Lung (tissue), 11 donors: ENCODE measurements at regions not wholly inside any gene's neighbourhood (a gene's known extent, or its start where the extent isn't known, plus 50 kb on each side); places are given as distances from the start of the nearest gene placed in this dataset.

ENCODE experiments used
- ATAC-seq: fragments of 200-7000 bp; cut with Tn5 transposase; one replicate; pipeline ENCODE4 v1.9.1; 2020; ENCODE audit warnings: moderate number of reproducible peaks; ENCODE audit not compliant: insufficient read depth, low FRiP score
- DNase-seq, 3 donors: peaks; one replicate each; pipeline ENCODE4 v3.0.0-alpha.2; 2013 to 2017
- H3K27ac ChIP-seq, 2 donors: one replicate each; pipeline ENCODE4 v1.5.1; 2013; ENCODE audit warnings: mild to moderate bottlenecking in 2 of 2, moderate library complexity in 2 of 2, control low read depth in 1 of 2, inconsistent platforms in 1 of 2, low read depth in 1 of 2, low read length in 1 of 2
- H3K27me3 ChIP-seq, 3 donors: one replicate each; pipeline ENCODE4 v1.5.1; 2013; ENCODE audit warnings: low read length in 2 of 3; ENCODE audit not compliant: control insufficient read depth in 3 of 3, insufficient read depth in 3 of 3
- H3K36me3 ChIP-seq, 4 donors: one replicate each; pipeline ENCODE4 v1.5.1; 2013; ENCODE audit warnings: low read length in 4 of 4, mild to moderate bottlenecking in 1 of 4, moderate library complexity in 1 of 4; ENCODE audit not compliant: control insufficient read depth in 4 of 4, insufficient read depth in 4 of 4
- H3K4me1 ChIP-seq, 5 donors: one replicate each; pipeline ENCODE4 v1.5.1; 2013; ENCODE audit warnings: low read length in 5 of 5, mild to moderate bottlenecking in 2 of 5, moderate library complexity in 1 of 5; ENCODE audit not compliant: control insufficient read depth in 5 of 5, insufficient read depth in 5 of 5
- H3K4me3 ChIP-seq: one replicate; pipeline ENCODE4 v1.5.1; 2013; ENCODE audit warnings: mild to moderate bottlenecking, control low read depth, moderate library complexity
- H3K9ac ChIP-seq, 2 donors: one replicate each; pipeline ENCODE4 v1.5.1; 2013; ENCODE audit warnings: low read length in 2 of 2, control low read depth in 1 of 2; ENCODE audit not compliant: insufficient read depth in 1 of 2
- H3K9me3 ChIP-seq, 4 donors: one replicate each; pipeline ENCODE4 v1.5.1; 2013; ENCODE audit warnings: low read length in 3 of 4, mild to moderate bottlenecking in 1 of 4, moderate library complexity in 1 of 4; ENCODE audit not compliant: control insufficient read depth in 4 of 4, insufficient read depth in 3 of 4
- WGBS, 2 donors: extraction: QIAGEN DNeasy Blood & Tissue Kit; methylation state at CpG; one replicate each; pipeline ENCODE4 v1.1.7; 2013; 5-methylcytosine and 5-hydroxymethylcytosine counted together
- TF ChIP-seq, protein P1 (sequence below): IDR thresholded peaks from 2 replicates; pipeline ENCODE4 v1.5.1; 2012; ENCODE audit warnings: mild to moderate bottlenecking; ENCODE audit errors: control extremely low read depth, extremely low read depth
- donor health status: control.
- donor health status: control.
- donor health status: Bipolar disorder and iron deficiency.
- donor health status: healthy.
- donor health status: DM: yes; HTN: yes; CAD: no.

DNA sequence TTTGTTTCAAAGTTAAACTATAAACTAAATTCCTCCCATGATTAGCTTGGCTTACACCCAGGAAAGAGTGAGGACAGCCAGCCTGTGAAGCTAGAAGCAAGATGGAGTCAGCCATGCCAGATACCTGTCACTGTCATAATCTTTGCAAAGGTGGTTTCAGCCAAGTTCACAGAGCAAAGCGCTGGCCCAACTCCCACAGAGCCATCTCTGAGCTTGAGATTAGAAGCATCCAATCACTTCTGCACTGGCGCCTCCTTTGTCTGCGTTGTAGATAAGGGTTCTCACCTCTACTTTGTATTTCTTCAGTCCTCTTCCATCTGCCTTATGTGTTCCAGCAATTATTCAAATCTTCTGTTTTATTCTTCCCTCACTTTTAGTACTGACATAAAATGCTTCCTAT lies 119.4 kb upstream of the ACO1 start:
- no peaks in the 10 kb centered on the region for H3K27me3 ChIP-seq
- no peak for ATAC-seq

GRCh38 chr9:32278991-32279390 lies 105.5 kb upstream of the ACO1 start:
- no peak overlapping the region for H3K27ac ChIP-seq
- H3K9ac ChIP-seq = no peak overlapping the region
- TF ChIP-seq, protein P1, sequence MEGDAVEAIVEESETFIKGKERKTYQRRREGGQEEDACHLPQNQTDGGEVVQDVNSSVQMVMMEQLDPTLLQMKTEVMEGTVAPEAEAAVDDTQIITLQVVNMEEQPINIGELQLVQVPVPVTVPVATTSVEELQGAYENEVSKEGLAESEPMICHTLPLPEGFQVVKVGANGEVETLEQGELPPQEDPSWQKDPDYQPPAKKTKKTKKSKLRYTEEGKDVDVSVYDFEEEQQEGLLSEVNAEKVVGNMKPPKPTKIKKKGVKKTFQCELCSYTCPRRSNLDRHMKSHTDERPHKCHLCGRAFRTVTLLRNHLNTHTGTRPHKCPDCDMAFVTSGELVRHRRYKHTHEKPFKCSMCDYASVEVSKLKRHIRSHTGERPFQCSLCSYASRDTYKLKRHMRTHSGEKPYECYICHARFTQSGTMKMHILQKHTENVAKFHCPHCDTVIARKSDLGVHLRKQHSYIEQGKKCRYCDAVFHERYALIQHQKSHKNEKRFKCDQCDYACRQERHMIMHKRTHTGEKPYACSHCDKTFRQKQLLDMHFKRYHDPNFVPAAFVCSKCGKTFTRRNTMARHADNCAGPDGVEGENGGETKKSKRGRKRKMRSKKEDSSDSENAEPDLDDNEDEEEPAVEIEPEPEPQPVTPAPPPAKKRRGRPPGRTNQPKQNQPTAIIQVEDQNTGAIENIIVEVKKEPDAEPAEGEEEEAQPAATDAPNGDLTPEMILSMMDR = no peak
- H3K4me3 ChIP-seq = no peak overlapping the region
- DNase-seq (no peak), ATAC-seq (no peak)
- no peaks in the 10 kb centered on the region for H3K27me3 ChIP-seq
- peaks cover 0 to 3% (median 2%) of the 10 kb centered on the region in 4 donors for H3K9me3 ChIP-seq
- H3K36me3 ChIP-seq = no peaks in the 10 kb centered on the region
- H3K4me1 ChIP-seq = no peaks in the 10 kb centered on the region

More for the DNA sequence above, 119.4 kb upstream of the ACO1 start:
- H3K9ac ChIP-seq = no peak overlapping the region
- peaks cover 0 to 4% (median 0%) of the 10 kb centered on the region in 4 donors for H3K9me3 ChIP-seq
- TF ChIP-seq, protein P1 = no peak
- peak in 1 of 3 donors; percentile 7 for DNase-seq
- H3K4me1 ChIP-seq = peaks cover 0 to 5% (median 0%) of the 10 kb centered on the region in 5 donors
- H3K27ac ChIP-seq = no peak overlapping the region
- H3K4me3 ChIP-seq = no peak overlapping the region
- no peaks in the 10 kb centered on the region for H3K36me3 ChIP-seq
- WGBS, 2 donors = 84 to 88% methylated on average over 3 of the region's 3 CpGs

DNA sequence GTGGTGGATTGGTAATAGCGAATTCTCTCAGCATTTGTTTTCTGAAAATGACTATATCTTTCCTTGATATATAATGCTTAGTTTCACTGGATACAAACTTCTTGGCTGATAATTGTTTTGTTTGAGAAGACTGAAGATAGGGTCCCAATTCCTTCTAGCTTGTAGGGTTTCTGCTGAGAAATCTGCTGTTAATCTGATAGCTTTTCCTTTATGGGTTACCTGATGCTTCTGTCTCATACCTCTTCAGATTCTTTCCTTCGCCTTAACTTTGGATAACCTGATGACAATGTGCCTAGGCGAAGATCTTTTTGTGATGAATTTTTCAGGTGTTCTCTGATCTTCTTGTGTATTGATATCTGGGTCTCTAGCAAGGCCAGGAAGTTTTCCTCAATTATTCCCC lies 94.7 kb upstream of the ACO1 start:
- peaks cover 0 to 12% (median 0%) of the 10 kb centered on the region in 5 donors for H3K4me1 ChIP-seq
- H3K4me3 ChIP-seq = no peak overlapping the region
- TF ChIP-seq, protein P1 = no peak
- ATAC-seq (no peak), DNase-seq (no peak)
- H3K9me3 ChIP-seq = peaks cover 0 to 4% (median 0%) of the 10 kb centered on the region in 4 donors
- 93 to 94% methylated on average over 3 of the region's 3 CpGs for WGBS, 2 donors
- no peak overlapping the region for H3K9ac ChIP-seq
- H3K27ac ChIP-seq = no peak overlapping the region
- H3K27me3 ChIP-seq = no peaks in the 10 kb centered on the region
- H3K36me3 ChIP-seq = no peaks in the 10 kb centered on the region

GRCh38 chr9:32291370-32291769 lies 93.1 kb upstream of the ACO1 start:
- 86 to 89% methylated on average over 3 of the region's 3 CpGs for WGBS, 2 donors
- Histone ChIP-seq H3K27ac (no peak overlapping the region), H3K9ac (no peak overlapping the region), H3K4me1 (peaks cover 0 to 12% (median 0%) of the 10 kb centered on the region in 5 donors), H3K27me3 (no peaks in the 10 kb centered on the region), H3K4me3 (no peak overlapping the region), H3K9me3 (peaks cover 0 to 4% (median 0%) of the 10 kb centered on the region in 4 donors), H3K36me3 (no peaks in the 10 kb centered on the region)
- DNase-seq (no peak), ATAC-seq (no peak)
- TF ChIP-seq, protein P1 = no peak
